Breast epithelium (tissue), 3 donors: ENCODE measurements at regions not wholly inside any gene's neighbourhood (a gene's known extent, or its start where the extent isn't known, plus 50 kb on each side); places are given as distances from the start of the nearest gene placed in this dataset.

Experiments
- CTCF ChIP-seq, 3 donors: fragments of 450-650 bp; IDR thresholded peaks; one replicate each; pipeline ENCODE4 v1.5.1; 2016 to 2017; ENCODE audit warnings: antibody characterized with exemption in 3 of 3, mild to moderate bottlenecking in 3 of 3, moderate library complexity in 3 of 3
- POLR2A ChIP-seq: fragments of 450-650 bp; IDR thresholded peaks from one replicate; pipeline ENCODE4 v1.6.1; 2016; ENCODE audit warnings: antibody characterized with exemption, mild to moderate bottlenecking, moderate library complexity
- POLR2AphosphoS5 ChIP-seq, 3 donors: sonication (generic); formaldehyde crosslinking; IDR thresholded peaks; one replicate each; pipeline ENCODE4 v1.6.1; 2017; ENCODE audit warnings: antibody characterized with exemption in 3 of 3

GRCh38 chr10:78968300-78968942 is 100.3 kb upstream of the ZMIZ1 start:
- TF ChIP-seq CTCF (IDR thresholded peaks at IDR 0.05): no peak
- TF ChIP-seq POLR2A: no peak
- TF ChIP-seq POLR2AphosphoS5 (IDR thresholded peaks at IDR 0.05): no peak
